Colonic mucosa (tissue), 4 donors: ENCODE measurements at regions not wholly inside any gene's neighbourhood (a gene's known extent, or its start where the extent isn't known, plus 50 kb on each side); places are given as distances from the start of the nearest gene placed in this dataset.

Experiments used
- DNase-seq: peaks from one replicate; pipeline ENCODE4 v3.0.0-alpha.2; 2020
- H3K27ac ChIP-seq: fragments of 200-600 bp; one replicate; pipeline ENCODE4 v1.8.0; 2021
- H3K27me3 ChIP-seq: fragments of 200-600 bp; one replicate; pipeline ENCODE4 v1.8.0; 2021
- H3K36me3 ChIP-seq: fragments of 200-600 bp; one replicate; pipeline ENCODE4 v1.8.0; 2021
- H3K4me1 ChIP-seq: fragments of 200-600 bp; one replicate; pipeline ENCODE4 v1.8.0; 2021; ENCODE audit warnings: mild to moderate bottlenecking
- H3K4me3 ChIP-seq: fragments of 200-600 bp; one replicate; pipeline ENCODE4 v1.8.0; 2021
- H3K9ac ChIP-seq, 2 donors: one replicate each; pipeline ENCODE4 v1.7.0; 2013; ENCODE audit warnings: control low read depth in 2 of 2, low read depth in 2 of 2, low read length in 2 of 2
- H3K9me3 ChIP-seq: fragments of 200-600 bp; one replicate; pipeline ENCODE4 v1.8.0; 2021
- CTCF ChIP-seq: fragments of 200-600 bp; IDR thresholded peaks from one replicate; pipeline ENCODE4 v1.8.0; 2022; ENCODE audit warnings: antibody characterized with exemption, mild to moderate bottlenecking
- intact Hi-C: fragments of 100-400 bp; cut with DNase I; formaldehyde crosslinking; loops from one replicate; pipeline ENCODE4 v1.14.1; 2022
- donor health status: healthy.
- donor health status: DM: no; HTN: no; CAD: no.
- donor health status: DM: no; HTN: no; CAD: no.

DNA sequence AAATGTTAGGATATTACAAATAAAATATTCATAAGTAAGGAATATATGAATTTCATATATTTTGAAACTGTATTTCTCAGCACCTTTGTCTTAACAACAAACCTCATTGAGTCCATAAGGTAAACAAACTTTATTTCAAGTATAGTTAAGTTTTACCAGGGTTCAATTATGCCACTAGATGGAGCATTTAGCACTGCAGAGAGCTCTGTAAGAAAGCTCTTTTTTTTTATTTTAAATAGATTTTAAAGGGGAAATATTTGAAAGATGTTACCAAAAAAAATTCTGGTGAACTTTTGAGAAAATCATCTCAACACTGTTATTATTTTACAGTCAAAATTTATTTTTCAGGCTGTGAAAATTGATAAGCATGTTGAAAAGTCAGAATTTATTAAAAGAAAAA, 955.2 kb upstream of the EYS start:
- no peak overlapping the region for H3K27ac ChIP-seq
- TF ChIP-seq CTCF, result no peak
- intact Hi-C loops, result no loop called here
- H3K4me1 ChIP-seq, result no peaks in the 10 kb centered on the region
- no peak overlapping the region for H3K4me3 ChIP-seq
- no peak overlapping the region for H3K9ac ChIP-seq
- no peaks in the 10 kb centered on the region for H3K27me3 ChIP-seq
- H3K36me3 ChIP-seq, result no peaks in the 10 kb centered on the region
- no peak for DNase-seq
- no peaks in the 10 kb centered on the region for H3K9me3 ChIP-seq

DNA sequence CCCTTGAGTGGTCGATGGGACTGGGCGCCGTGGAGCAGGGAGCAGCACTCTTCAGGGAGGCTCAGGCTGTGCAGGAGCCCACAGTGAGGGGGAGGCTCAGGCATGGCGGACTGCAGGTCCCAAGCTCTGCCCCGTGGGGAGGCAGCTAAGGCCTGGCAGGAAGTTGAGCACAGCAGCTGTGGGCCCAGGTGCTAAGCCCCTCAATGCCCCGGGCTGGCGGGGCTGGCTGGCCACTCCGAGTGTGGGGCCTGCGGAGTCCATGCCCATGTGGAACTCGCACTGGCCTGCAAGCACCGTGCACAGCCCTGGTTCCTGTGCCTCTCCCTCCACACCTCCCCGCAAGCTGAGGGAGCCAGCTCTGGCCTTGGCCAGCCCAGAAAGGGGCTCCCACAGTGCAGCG, 948.4 kb upstream of the EYS start:
- Histone ChIP-seq H3K9ac (no peak overlapping the region), H3K9me3 (no peaks in the 10 kb centered on the region), H3K27ac (no peak overlapping the region), H3K4me3 (no peak overlapping the region), H3K36me3 (no peaks in the 10 kb centered on the region), H3K4me1 (no peaks in the 10 kb centered on the region), H3K27me3 (no peaks in the 10 kb centered on the region)
- no peak for TF ChIP-seq CTCF
- no peak for DNase-seq
- intact Hi-C loops, result no loop called here

DNA sequence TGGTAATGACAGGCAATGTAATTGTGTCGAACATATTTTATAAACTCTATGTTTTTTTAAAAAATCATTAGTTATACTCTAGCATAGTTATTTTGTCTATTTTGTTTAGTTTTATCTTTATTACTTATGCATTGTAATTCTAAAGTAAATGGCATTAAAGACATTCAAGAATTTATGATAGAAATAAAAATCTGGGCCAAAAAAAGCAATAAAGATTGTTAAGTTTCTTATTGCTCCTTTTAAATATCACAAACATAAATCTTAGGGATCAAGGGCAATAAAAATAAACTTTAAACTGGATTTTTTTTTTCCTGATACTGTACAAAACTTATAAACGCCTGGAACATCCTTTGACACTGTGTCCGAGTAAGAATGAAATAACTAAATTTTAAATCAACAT, 931.5 kb upstream of the EYS start:
- no peak overlapping the region for H3K4me3 ChIP-seq
- no peak overlapping the region for H3K9ac ChIP-seq
- no peaks in the 10 kb centered on the region for H3K36me3 ChIP-seq
- TF ChIP-seq CTCF, result no peak
- H3K27me3 ChIP-seq, result no peaks in the 10 kb centered on the region
- no peaks in the 10 kb centered on the region for H3K9me3 ChIP-seq
- no peak overlapping the region for H3K27ac ChIP-seq
- H3K4me1 ChIP-seq, result no peaks in the 10 kb centered on the region
- intact Hi-C loops, result no loop called here
- no peak for DNase-seq

- Histone ChIP-seq H3K9me3 (no peaks in the 10 kb centered on the region), H3K27ac (no peak overlapping the region), H3K4me1 (no peaks in the 10 kb centered on the region), H3K27me3 (no peaks in the 10 kb centered on the region), H3K36me3 (no peaks in the 10 kb centered on the region), H3K4me3 (no peak overlapping the region), H3K9ac (no peak overlapping the region)
- intact Hi-C loops, result no loop called here
- no peak for DNase-seq
- TF ChIP-seq CTCF, result no peak
Measured at GRCh38 chr6:66638099-66638498, 931.1 kb upstream of the EYS start.

- TF ChIP-seq CTCF, result no peak
- intact Hi-C loops, result no loop called here
- Histone ChIP-seq H3K27ac (no peak overlapping the region), H3K9ac (no peak overlapping the region), H3K27me3 (no peaks in the 10 kb centered on the region), H3K36me3 (no peaks in the 10 kb centered on the region), H3K9me3 (no peaks in the 10 kb centered on the region), H3K4me1 (no peaks in the 10 kb centered on the region), H3K4me3 (no peak overlapping the region)
- DNase-seq, result no peak
Measured at GRCh38 chr6:66628917-66629316, 921.9 kb upstream of the EYS start.

- H3K4me1 ChIP-seq, result no peaks in the 10 kb centered on the region
- H3K9me3 ChIP-seq, result no peaks in the 10 kb centered on the region
- no peak for TF ChIP-seq CTCF
- no peaks in the 10 kb centered on the region for H3K27me3 ChIP-seq
- H3K9ac ChIP-seq, result no peak overlapping the region
- H3K36me3 ChIP-seq, result no peaks in the 10 kb centered on the region
- H3K4me3 ChIP-seq, result no peak overlapping the region
- no peak overlapping the region for H3K27ac ChIP-seq
- intact Hi-C loops, result no loop called here
- DNase-seq, result no peak
Measured at GRCh38 chr6:66623050-66623449, 916.0 kb upstream of the EYS start.
